Osteoblast (primary cell): ENCODE measurements at regions not wholly inside any gene's neighbourhood (a gene's known extent, or its start where the extent isn't known, plus 50 kb on each side); places are given as distances from the start of the nearest gene placed in this dataset.

ENCODE experiments used
- DNase-seq: peaks from one replicate; pipeline ENCODE4 v3.0.0; 2011; ENCODE audit warnings: low spot score, mixed read lengths; ENCODE audit not compliant: insufficient read length; ENCODE audit errors: missing footprints
- H2AFZ ChIP-seq: 2 replicates; pipeline ENCODE4 v1.6.0; 2011; ENCODE audit warnings: mild to moderate bottlenecking, low read length
- H3K27ac ChIP-seq: 2 replicates; pipeline ENCODE4 v1.5.1; 2011; ENCODE audit warnings: mild to moderate bottlenecking, low read depth, low read length, moderate library complexity
- H3K27me3 ChIP-seq: 2 replicates; pipeline ENCODE4 v1.6.0; 2012; ENCODE audit warnings: mild to moderate bottlenecking, control low read depth, inconsistent platforms, low read length, moderate library complexity; ENCODE audit not compliant: insufficient read depth
- H3K36me3 ChIP-seq: 2 replicates; pipeline ENCODE4 v1.5.1; 2011; ENCODE audit warnings: mild to moderate bottlenecking, low read length, control low read depth, moderate library complexity; ENCODE audit not compliant: insufficient read depth
- H3K4me1 ChIP-seq: 2 replicates; pipeline ENCODE4 v1.5.1; 2011; ENCODE audit warnings: mild to moderate bottlenecking, low read length, control low read depth, moderate library complexity; ENCODE audit not compliant: insufficient read depth
- H3K4me2 ChIP-seq: 2 replicates; pipeline ENCODE4 v1.6.0; 2011; ENCODE audit warnings: mild to moderate bottlenecking, low read length; ENCODE audit not compliant: insufficient read depth
- H3K4me3 ChIP-seq: fragments of 200-600 bp; sonication (generic); 3 replicates; pipeline ENCODE4 v1.5.1; 2012; ENCODE audit warnings: mild to moderate bottlenecking, low read length, inconsistent platforms; ENCODE audit not compliant: insufficient read depth
- H3K79me2 ChIP-seq: 2 replicates; pipeline ENCODE4 v1.6.0; 2012; ENCODE audit warnings: mild to moderate bottlenecking, low read length, control low read depth, inconsistent platforms; ENCODE audit not compliant: insufficient read depth
- H3K9me3 ChIP-seq: 2 replicates; pipeline ENCODE4 v1.5.1; 2011; ENCODE audit warnings: low read depth, low read length, control low read depth
- H4K20me1 ChIP-seq: 2 replicates; pipeline ENCODE4 v1.6.0; 2012; ENCODE audit warnings: mild to moderate bottlenecking, low read length, control low read depth; ENCODE audit not compliant: insufficient read depth
- CTCF ChIP-seq: IDR thresholded peaks from 2 replicates; pipeline ENCODE4 v1.5.1; 2011; ENCODE audit warnings: mild to moderate bottlenecking, low read depth, low read length, moderate library complexity; ENCODE audit errors: extremely low read depth

GRCh38 chr1:90504509-90504908 lies 212.6 kb downstream of the BARHL2 start:
- no peaks in the 10 kb centered on the region for H3K79me2 ChIP-seq
- no peak overlapping the region for H3K4me3 ChIP-seq
- H3K36me3 ChIP-seq: no peaks in the 10 kb centered on the region
- no peak overlapping the region for H3K4me2 ChIP-seq
- H3K27ac ChIP-seq: no peak overlapping the region
- no peaks in the 10 kb centered on the region for H3K9me3 ChIP-seq
- H3K27me3 ChIP-seq: no peaks in the 10 kb centered on the region
- no peak for DNase-seq
- H3K4me1 ChIP-seq: no peaks in the 10 kb centered on the region
- H4K20me1 ChIP-seq: no peaks in the 10 kb centered on the region
- H2AFZ ChIP-seq: no peak overlapping the region
- TF ChIP-seq CTCF: no peak

DNA sequence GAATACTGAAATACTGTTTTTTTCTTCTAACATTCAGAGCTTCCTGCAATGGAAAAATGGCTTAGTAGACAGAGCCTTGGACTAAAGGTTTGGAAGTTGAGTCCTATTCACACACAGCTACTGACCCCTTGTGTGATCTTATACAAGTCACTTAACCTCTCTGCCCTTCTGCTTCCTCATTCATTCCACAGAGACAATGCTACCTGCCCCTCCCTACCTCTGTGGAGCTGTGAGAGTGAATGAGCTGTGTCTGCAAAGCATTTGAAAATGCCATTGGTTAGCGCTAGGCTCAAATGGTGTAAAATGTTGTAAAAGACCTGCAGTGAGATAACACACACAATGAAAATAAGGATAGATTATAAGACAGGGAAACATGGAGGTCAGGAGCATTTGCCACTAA lies 214.4 kb downstream of the BARHL2 start:
- no peaks in the 10 kb centered on the region for H3K9me3 ChIP-seq
- H4K20me1 ChIP-seq: no peaks in the 10 kb centered on the region
- no peaks in the 10 kb centered on the region for H3K36me3 ChIP-seq
- no peak overlapping the region for H3K27ac ChIP-seq
- TF ChIP-seq CTCF: no peak
- no peaks in the 10 kb centered on the region for H3K79me2 ChIP-seq
- H2AFZ ChIP-seq: no peak overlapping the region
- no peak for DNase-seq
- no peak overlapping the region for H3K4me2 ChIP-seq
- H3K4me1 ChIP-seq: no peaks in the 10 kb centered on the region
- no peaks in the 10 kb centered on the region for H3K27me3 ChIP-seq
- H3K4me3 ChIP-seq: no peak overlapping the region

GRCh38 chr1:90502194-90502593 lies 214.9 kb downstream of the BARHL2 start:
- no peaks in the 10 kb centered on the region for H3K9me3 ChIP-seq
- H2AFZ ChIP-seq: no peak overlapping the region
- no peak for DNase-seq
- H4K20me1 ChIP-seq: no peaks in the 10 kb centered on the region
- H3K27ac ChIP-seq: no peak overlapping the region
- H3K36me3 ChIP-seq: no peaks in the 10 kb centered on the region
- no peaks in the 10 kb centered on the region for H3K27me3 ChIP-seq
- H3K4me2 ChIP-seq: no peak overlapping the region
- H3K79me2 ChIP-seq: no peaks in the 10 kb centered on the region
- no peak for TF ChIP-seq CTCF
- no peaks in the 10 kb centered on the region for H3K4me1 ChIP-seq
- no peak overlapping the region for H3K4me3 ChIP-seq

GRCh38 chr1:90501281-90501680 lies 215.8 kb downstream of the BARHL2 start:
- H3K79me2 ChIP-seq: no peaks in the 10 kb centered on the region
- H3K4me1 ChIP-seq: no peaks in the 10 kb centered on the region
- no peaks in the 10 kb centered on the region for H3K27me3 ChIP-seq
- H3K4me2 ChIP-seq: no peak overlapping the region
- H3K27ac ChIP-seq: no peak overlapping the region
- no peak overlapping the region for H2AFZ ChIP-seq
- H3K9me3 ChIP-seq: no peaks in the 10 kb centered on the region
- no peaks in the 10 kb centered on the region for H4K20me1 ChIP-seq
- DNase-seq: no peak
- no peak overlapping the region for H3K4me3 ChIP-seq
- no peaks in the 10 kb centered on the region for H3K36me3 ChIP-seq
- no peak for TF ChIP-seq CTCF
